ENCODE measurements at regions not wholly inside any gene's neighbourhood (a gene's known extent, or its start where the extent isn't known, plus 50 kb on each side); places are given as distances from the start of the nearest gene placed in this dataset.

DNA sequence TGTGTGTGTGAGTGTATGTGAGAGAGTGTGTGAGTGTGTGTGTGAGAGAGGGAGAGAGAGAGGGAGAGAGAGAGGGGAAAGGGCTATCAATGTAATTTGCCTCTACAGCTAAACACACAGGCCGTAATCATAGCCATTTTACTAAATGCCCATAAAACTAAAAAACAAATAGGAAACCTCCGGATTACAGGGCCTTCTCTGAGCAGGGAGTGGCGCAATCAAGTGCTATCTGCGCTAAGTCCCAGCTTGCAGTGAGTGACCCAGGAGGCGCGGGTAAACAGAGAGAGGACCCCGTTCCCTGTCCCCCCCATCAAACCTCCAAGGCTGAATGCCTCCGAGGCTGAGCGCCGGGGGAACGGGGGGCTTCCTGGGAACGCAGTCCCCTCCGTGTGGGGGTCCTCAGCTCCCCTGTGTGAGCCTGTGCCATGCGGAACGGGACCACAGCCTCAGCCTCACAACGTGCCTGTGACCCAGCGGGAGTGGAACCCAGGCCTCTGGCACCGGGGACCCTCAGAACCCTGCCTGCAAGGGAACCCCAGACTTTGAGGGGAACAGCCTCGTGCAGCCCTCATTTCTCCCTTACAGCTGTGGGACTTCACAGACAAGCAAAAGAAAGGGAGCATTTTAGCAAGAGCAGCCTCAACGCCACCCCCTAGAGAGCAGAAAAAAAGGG, 54.7 kb upstream of the ID2 start:
- TF ChIP-seq, protein P1, sequence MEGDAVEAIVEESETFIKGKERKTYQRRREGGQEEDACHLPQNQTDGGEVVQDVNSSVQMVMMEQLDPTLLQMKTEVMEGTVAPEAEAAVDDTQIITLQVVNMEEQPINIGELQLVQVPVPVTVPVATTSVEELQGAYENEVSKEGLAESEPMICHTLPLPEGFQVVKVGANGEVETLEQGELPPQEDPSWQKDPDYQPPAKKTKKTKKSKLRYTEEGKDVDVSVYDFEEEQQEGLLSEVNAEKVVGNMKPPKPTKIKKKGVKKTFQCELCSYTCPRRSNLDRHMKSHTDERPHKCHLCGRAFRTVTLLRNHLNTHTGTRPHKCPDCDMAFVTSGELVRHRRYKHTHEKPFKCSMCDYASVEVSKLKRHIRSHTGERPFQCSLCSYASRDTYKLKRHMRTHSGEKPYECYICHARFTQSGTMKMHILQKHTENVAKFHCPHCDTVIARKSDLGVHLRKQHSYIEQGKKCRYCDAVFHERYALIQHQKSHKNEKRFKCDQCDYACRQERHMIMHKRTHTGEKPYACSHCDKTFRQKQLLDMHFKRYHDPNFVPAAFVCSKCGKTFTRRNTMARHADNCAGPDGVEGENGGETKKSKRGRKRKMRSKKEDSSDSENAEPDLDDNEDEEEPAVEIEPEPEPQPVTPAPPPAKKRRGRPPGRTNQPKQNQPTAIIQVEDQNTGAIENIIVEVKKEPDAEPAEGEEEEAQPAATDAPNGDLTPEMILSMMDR (IDR thresholded peaks at IDR 0.05), result no peak
- TF ChIP-seq POLR2A (IDR thresholded peaks at IDR 0.05), result no peak
- intact Hi-C loops (cut with DNase I), result no loop called here
- Histone ChIP-seq H3K4me1 (replicated peaks in 1 of 2) (no peaks in the 10 kb centered on the region), H3K27me3 (no peaks in the 10 kb centered on the region), H3K36me3 (replicated peaks in 1 of 2) (no peaks in the 10 kb centered on the region), H3K9me3 (replicated peaks in 1 of 3) (no peaks in the 10 kb centered on the region), H3K27ac (no peak overlapping the region), H3K4me3 (no peak overlapping the region)
- DNase-seq, result no peak
- 83 to 96% (median 93%) methylated on average over 7 to 20 of the region's 20 CpGs for WGBS, 4 donors

DNA sequence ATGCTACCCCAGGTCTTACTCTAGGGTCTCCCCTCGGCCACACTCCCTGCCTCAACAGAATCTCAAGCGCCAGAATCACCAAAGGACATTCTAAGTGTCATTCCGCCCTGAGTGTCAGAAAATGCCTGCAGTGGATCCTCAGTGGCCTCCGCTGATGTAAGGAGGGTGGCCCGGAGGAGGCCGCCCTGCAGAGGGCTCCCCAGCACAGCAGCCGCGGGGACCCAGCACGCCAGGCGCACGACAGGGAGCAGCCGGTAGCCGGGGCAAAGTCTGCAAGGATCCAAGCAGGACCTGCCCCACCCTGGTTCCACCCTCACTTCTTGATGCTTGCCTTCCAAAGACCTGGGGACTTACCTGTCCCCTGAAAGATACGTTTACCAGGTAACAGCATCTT, 54.2 kb upstream of the ID2 start:
- 83 to 93% (median 89%) methylated on average over 1 to 14 of the region's 14 CpGs for WGBS, 4 donors
- no peaks in the 10 kb centered on the region for H3K9me3 ChIP-seq (replicated peaks in 1 of 3)
- no peak for TF ChIP-seq POLR2A (IDR thresholded peaks at IDR 0.05)
- TF ChIP-seq, protein P1 (IDR thresholded peaks at IDR 0.05), result no peak

DNA sequence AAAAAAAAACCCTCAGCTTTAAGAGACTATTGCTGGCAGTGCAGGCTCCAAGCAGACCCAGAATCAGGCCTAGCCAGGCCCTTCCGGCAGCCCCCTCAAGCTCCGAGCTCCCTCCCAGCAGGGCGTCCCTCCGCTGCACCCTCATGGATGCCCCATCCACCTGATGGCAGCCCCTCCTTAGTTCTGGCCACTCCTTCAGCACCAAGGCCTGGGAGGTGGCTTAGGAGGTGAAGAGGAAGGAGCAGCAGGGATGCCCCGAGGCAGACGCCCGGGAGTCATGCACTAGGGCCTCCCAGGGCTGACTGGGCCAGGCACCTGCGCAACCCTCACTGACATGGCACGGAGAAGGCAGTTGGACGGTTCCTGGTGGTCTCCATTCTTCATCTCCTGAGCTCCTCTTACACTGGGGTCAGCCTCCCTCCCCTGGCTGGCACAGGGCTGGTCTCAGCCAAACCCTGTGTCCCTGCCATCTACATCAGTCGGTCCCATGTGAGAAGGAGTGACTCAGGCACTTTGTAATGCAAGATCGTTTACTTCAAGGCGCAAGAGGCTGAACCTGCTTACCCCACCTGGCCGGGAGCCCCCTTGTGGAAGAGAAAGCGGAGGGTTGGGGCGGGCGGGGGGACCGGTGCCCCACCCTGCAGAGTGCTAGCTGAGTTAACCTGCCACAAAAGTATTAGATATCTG, 53.5 kb upstream of the ID2 start:
- DNase-seq, result no peak
- intact Hi-C loops (cut with DNase I), result no loop called here

More for the DNA sequence above, 54.2 kb upstream of the ID2 start:
- DNase-seq, result no peak
- intact Hi-C loops (cut with DNase I), result no loop called here
- Histone ChIP-seq H3K4me3 (no peak overlapping the region), H3K27ac (no peak overlapping the region), H3K36me3 (replicated peaks in 1 of 2) (no peaks in the 10 kb centered on the region), H3K27me3 (no peaks in the 10 kb centered on the region), H3K4me1 (replicated peaks in 1 of 2) (no peaks in the 10 kb centered on the region)

DNA sequence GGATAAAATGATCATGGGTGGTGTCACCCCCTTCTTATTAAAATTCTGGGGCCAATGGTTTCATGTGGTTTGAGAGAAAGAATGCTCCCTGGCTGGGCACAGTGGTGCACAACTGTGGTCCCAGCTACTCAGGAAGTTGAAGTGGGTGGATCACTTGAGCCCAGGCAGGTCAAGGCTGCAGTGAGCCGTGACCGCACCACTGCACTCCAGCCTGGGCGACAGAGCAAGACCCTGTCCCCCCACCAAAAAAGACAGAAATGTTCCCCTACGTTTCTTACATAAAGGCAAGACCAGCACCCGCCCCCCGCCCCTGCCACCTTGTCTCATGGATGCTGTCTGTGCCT, 53.0 kb upstream of the ID2 start:
- no peak overlapping the region for H3K4me3 ChIP-seq
- H3K4me1 ChIP-seq (replicated peaks in 1 of 2), result no peaks in the 10 kb centered on the region
- DNase-seq, result no peak
- no peak for TF ChIP-seq POLR2A (IDR thresholded peaks at IDR 0.05)
- TF ChIP-seq, protein P1 (IDR thresholded peaks at IDR 0.05), result no peak
- 81 to 85% (median 82%) methylated on average over 6 of the region's 6 CpGs for WGBS, 4 donors
- H3K27ac ChIP-seq, result no peak overlapping the region
- no peaks in the 10 kb centered on the region for H3K27me3 ChIP-seq
- intact Hi-C loops (cut with DNase I), result no loop called here
- no peaks in the 10 kb centered on the region for H3K9me3 ChIP-seq (replicated peaks in 1 of 3)
- H3K36me3 ChIP-seq (replicated peaks in 1 of 2), result no peaks in the 10 kb centered on the region

More for the DNA sequence above, 53.5 kb upstream of the ID2 start:
- Histone ChIP-seq H3K4me3 (no peak overlapping the region), H3K36me3 (replicated peaks in 1 of 2) (no peaks in the 10 kb centered on the region), H3K9me3 (replicated peaks in 1 of 3) (no peaks in the 10 kb centered on the region), H3K27ac (no peak overlapping the region), H3K4me1 (replicated peaks in 1 of 2) (no peaks in the 10 kb centered on the region), H3K27me3 (no peaks in the 10 kb centered on the region)
- TF ChIP-seq, protein P1 (IDR thresholded peaks at IDR 0.05), result no peak
- no peak for TF ChIP-seq POLR2A (IDR thresholded peaks at IDR 0.05)
- 80 to 89% (median 87%) methylated on average over 14 to 18 of the region's 18 CpGs for WGBS, 4 donors

Measured in adrenal gland (tissue), 9 donors.